Keratinocyte (primary cell): ENCODE measurements at regions not wholly inside any gene's neighbourhood (a gene's known extent, or its start where the extent isn't known, plus 50 kb on each side); places are given as distances from the start of the nearest gene placed in this dataset.

Source experiments
- DNase-seq: peaks from one replicate; pipeline ENCODE4 v3.0.0-alpha.2; 2011; ENCODE audit warnings: low read depth, missing footprints, low spot score
- FAIRE-seq: peaks from 2 replicates; lab custom pipeline; 2011; peaks lifted over from hg19 to GRCh38; lab: Jason Lieb, UNC
- H2AFZ ChIP-seq: 2 replicates; pipeline ENCODE4 v1.6.0; 2012; ENCODE audit warnings: low read length, control low read depth, inconsistent platforms; ENCODE audit not compliant: control insufficient read depth
- H3K27ac ChIP-seq: 2 replicates; pipeline ENCODE4 v1.5.1; 2011; ENCODE audit warnings: low read length; ENCODE audit not compliant: control insufficient read depth, insufficient read depth
- H3K27me3 ChIP-seq: 3 replicates; pipeline ENCODE4 v1.6.0; 2011; ENCODE audit warnings: low read length; ENCODE audit not compliant: control insufficient read depth, insufficient read depth; ENCODE audit errors: extremely low read depth
- H3K36me3 ChIP-seq, 2 experiments: 2 replicates in 1 of 2; 3 replicates in 1 of 2; pipeline ENCODE4 v1.5.1; 2011; ENCODE audit warnings: low read length in 2 of 2, mild to moderate bottlenecking in 1 of 2; ENCODE audit not compliant: control insufficient read depth in 2 of 2, insufficient read depth in 2 of 2; ENCODE audit errors: extremely low read depth in 1 of 2
- H3K4me1 ChIP-seq: 3 replicates; pipeline ENCODE4 v1.5.1; 2011; ENCODE audit warnings: low read length; ENCODE audit not compliant: control insufficient read depth, insufficient read depth; ENCODE audit errors: extremely low read depth
- H3K4me2 ChIP-seq: 3 replicates; pipeline ENCODE4 v1.6.0; 2011; ENCODE audit warnings: low read depth, low read length; ENCODE audit not compliant: control insufficient read depth, insufficient read depth; ENCODE audit errors: extremely low read depth
- H3K4me3 ChIP-seq, 3 experiments: fragments of 200-600 bp in 1 of 3; sonication (generic) in 1 of 3; 2 replicates in 2 of 3; 3 replicates in 1 of 3; pipeline ENCODE4 v1.5.1; 2011 to 2016; ENCODE audit warnings: low read length in 3 of 3, mild to moderate bottlenecking in 3 of 3, control low read depth in 2 of 3, inconsistent platforms in 1 of 3, low read depth in 1 of 3, mixed read lengths in 1 of 3, mixed run types in 1 of 3, moderate library complexity in 1 of 3; ENCODE audit not compliant: control insufficient read depth in 2 of 3, insufficient read depth in 2 of 3; ENCODE audit errors: extremely low read depth in 1 of 3
- H3K79me2 ChIP-seq: 2 replicates; pipeline ENCODE4 v1.6.0; 2012; ENCODE audit warnings: low read length; ENCODE audit not compliant: control insufficient read depth, insufficient read depth
- H3K9ac ChIP-seq: 3 replicates; pipeline ENCODE4 v1.6.0; 2011; ENCODE audit warnings: low read length; ENCODE audit not compliant: control insufficient read depth, insufficient read depth; ENCODE audit errors: extremely low read depth
- H3K9me1 ChIP-seq: 3 replicates; pipeline ENCODE4 v1.6.0; 2011; ENCODE audit warnings: low read length; ENCODE audit not compliant: control insufficient read depth, insufficient read depth; ENCODE audit errors: extremely low read depth
- H3K9me3 ChIP-seq: 2 replicates; pipeline ENCODE4 v1.5.1; 2012; ENCODE audit warnings: low read depth, low read length; ENCODE audit not compliant: control insufficient read depth
- H4K20me1 ChIP-seq: 3 replicates; pipeline ENCODE4 v1.6.0; 2011; ENCODE audit warnings: low read length; ENCODE audit not compliant: control insufficient read depth, insufficient read depth; ENCODE audit errors: extremely low read depth
- EZH2 ChIP-seq: IDR thresholded peaks from one replicate; pipeline ENCODE4 v1.6.1; 2012; ENCODE audit warnings: inconsistent platforms, mild to moderate bottlenecking, low read length, moderate library complexity
- dilution Hi-C: fragments of 300-500 bp; cut with MboI; formaldehyde crosslinking; loops from one replicate; pipeline ENCODE4 v1.7.0; 2020; ENCODE audit warnings: low sequenced_read_pairs; ENCODE audit not compliant: extremely low pct_ligation_motif_present
- TF ChIP-seq, protein P1 (sequence below), 3 experiments: IDR thresholded peaks in 1 of 3; conservative IDR thresholded peaks in 1 of 3; optimal IDR thresholded peaks in 1 of 3; 2 replicates in 2 of 3; 3 replicates in 1 of 3; pipeline versions ENCODE3 to v1.5.1; 2011; ENCODE audit warnings: low read length in 3 of 3, mild to moderate bottlenecking in 3 of 3, moderate library complexity in 2 of 3, control low read depth in 1 of 3, inconsistent platforms in 1 of 3; ENCODE audit not compliant: insufficient read depth in 2 of 3; ENCODE audit errors: extremely low read depth in 1 of 3

DNA sequence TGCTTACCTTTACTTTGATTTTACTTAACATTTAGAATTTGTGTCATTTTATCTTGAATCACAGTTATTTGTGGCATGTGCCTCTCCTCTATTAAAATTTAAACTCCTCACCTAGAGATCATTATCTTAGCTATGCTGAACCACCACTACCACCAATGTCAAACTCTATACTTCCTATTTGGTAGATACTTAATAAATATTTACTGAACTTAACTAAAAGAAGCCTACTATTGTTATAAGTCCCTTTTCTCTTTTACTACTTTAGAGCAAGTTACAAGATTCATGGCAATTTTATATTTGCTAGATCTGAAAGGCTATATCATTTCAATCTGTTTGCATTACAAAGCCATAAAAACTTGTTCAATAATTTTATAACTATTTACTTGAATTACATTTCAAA, 273.3 kb upstream of the CCNH start:
- no peaks in the 10 kb centered on the region for H3K79me2 ChIP-seq
- no peak overlapping the region for H3K4me2 ChIP-seq
- FAIRE-seq = no peak
- no peak overlapping the region for H3K9ac ChIP-seq
- dilution Hi-C loops = no loop called here
- no peaks in the 10 kb centered on the region for H3K27me3 ChIP-seq
- H3K4me3 ChIP-seq = no peak overlapping the region
- no peaks in the 10 kb centered on the region for H3K36me3 ChIP-seq
- no peak overlapping the region for H3K27ac ChIP-seq
- no peaks in the 10 kb centered on the region for H4K20me1 ChIP-seq
- no peak for DNase-seq
- no peak for TF ChIP-seq EZH2
- TF ChIP-seq, protein P1, sequence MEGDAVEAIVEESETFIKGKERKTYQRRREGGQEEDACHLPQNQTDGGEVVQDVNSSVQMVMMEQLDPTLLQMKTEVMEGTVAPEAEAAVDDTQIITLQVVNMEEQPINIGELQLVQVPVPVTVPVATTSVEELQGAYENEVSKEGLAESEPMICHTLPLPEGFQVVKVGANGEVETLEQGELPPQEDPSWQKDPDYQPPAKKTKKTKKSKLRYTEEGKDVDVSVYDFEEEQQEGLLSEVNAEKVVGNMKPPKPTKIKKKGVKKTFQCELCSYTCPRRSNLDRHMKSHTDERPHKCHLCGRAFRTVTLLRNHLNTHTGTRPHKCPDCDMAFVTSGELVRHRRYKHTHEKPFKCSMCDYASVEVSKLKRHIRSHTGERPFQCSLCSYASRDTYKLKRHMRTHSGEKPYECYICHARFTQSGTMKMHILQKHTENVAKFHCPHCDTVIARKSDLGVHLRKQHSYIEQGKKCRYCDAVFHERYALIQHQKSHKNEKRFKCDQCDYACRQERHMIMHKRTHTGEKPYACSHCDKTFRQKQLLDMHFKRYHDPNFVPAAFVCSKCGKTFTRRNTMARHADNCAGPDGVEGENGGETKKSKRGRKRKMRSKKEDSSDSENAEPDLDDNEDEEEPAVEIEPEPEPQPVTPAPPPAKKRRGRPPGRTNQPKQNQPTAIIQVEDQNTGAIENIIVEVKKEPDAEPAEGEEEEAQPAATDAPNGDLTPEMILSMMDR (optimal IDR thresholded peaks at IDR 0.05 in 1 of 3, IDR thresholded peaks at IDR 0.05 in 1 of 3, conservative IDR thresholded peaks at IDR 0.05 in 1 of 3; ENCODE audit: extremely low read depth in 1 of 3, insufficient read depth in 2 of 3, low read length in 3 of 3) = no peak
- no peak overlapping the region for H2AFZ ChIP-seq
- H3K9me3 ChIP-seq = no peaks in the 10 kb centered on the region
- H3K4me1 ChIP-seq = no peaks in the 10 kb centered on the region
- no peaks in the 10 kb centered on the region for H3K9me1 ChIP-seq

DNA sequence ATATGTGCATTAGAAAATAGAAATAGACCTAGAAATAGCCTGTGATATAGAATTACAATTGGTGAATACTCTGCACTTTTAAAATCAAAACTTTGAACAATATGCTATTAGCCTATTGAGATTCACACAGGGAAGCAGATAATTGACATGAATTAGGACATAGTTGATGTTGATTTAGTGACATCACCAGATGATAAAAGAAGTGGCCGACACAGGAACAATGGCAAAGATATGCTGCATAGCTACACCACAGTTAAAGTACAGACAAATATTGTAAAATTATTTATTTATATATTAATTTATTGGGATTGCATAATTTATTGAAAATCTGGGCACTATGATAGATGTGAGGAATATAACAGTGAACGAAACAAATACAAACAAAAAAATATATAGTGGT, 261.5 kb upstream of the CCNH start:
- Histone ChIP-seq H3K9ac (no peak overlapping the region), H3K27me3 (no peaks in the 10 kb centered on the region), H2AFZ (no peak overlapping the region), H3K36me3 (no peaks in the 10 kb centered on the region), H3K79me2 (no peaks in the 10 kb centered on the region), H4K20me1 (no peaks in the 10 kb centered on the region), H3K9me1 (no peaks in the 10 kb centered on the region), H3K4me2 (no peak overlapping the region), H3K27ac (no peak overlapping the region), H3K4me1 (no peaks in the 10 kb centered on the region), H3K4me3 (no peak overlapping the region), H3K9me3 (no peaks in the 10 kb centered on the region)
- TF ChIP-seq, protein P1 (optimal IDR thresholded peaks at IDR 0.05 in 1 of 3, IDR thresholded peaks at IDR 0.05 in 1 of 3, conservative IDR thresholded peaks at IDR 0.05 in 1 of 3; ENCODE audit: extremely low read depth in 1 of 3, insufficient read depth in 2 of 3, low read length in 3 of 3) = no peak
- no peak for TF ChIP-seq EZH2
- FAIRE-seq = no peak
- no peak for DNase-seq
- dilution Hi-C loops = no loop called here
